Stimulated activated CD4-positive, alpha-beta T cell treated with anti-CD3 and anti-CD28 coated beads, Interleukin-12 subunit alpha, Interleukin-12 subunit beta, amount 100 ng/mL, for 24 hours (primary cell): ENCODE measurements at regions not wholly inside any gene's neighbourhood (a gene's known extent, or its start where the extent isn't known, plus 50 kb on each side); places are given as distances from the start of the nearest gene placed in this dataset.

Experiments
- DNase-seq, 2 experiments: peaks; one replicate each; pipeline ENCODE4 v3.0.0-alpha.2; 2020; ENCODE audit warnings: low read depth in 2 of 2

DNA sequence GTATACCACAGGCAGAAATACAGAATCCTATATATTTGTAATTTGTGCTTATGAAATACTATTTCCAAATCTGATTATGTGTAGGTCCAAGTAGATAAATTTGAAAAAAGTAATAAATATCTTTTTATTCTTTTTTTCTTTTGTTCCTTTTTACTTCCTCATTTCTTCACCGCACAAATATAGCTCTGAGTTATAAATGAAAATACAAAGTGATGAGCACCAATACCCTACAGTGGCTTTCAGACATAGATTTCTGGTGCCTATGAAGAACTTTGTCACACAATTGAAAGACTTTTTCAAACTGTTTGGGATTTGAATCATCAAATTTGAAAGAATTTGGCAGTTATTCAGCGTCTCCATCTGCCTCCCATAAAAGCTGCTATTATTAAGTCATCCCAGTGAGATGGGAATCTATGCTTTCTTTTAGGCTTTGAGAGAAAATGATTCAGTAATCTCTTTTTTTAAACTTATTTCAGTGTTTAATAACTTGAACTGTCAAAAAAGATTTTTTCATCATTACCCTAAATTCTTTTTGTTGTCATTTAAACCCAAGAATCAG is 363.6 kb upstream of the GOLIM4 start:
- DNase-seq, result no peak

- DNase-seq, result no peak
Measured at GRCh38 chr3:168457954-168458539, 362.3 kb upstream of the GOLIM4 start.

- DNase-seq, result no peak
Measured at GRCh38 chr3:168455814-168456213, 360.1 kb upstream of the GOLIM4 start.

GRCh38 chr3:168453623-168454022 is 357.9 kb upstream of the GOLIM4 start:
- no peak for DNase-seq

GRCh38 chr3:168443965-168444364 is 348.2 kb upstream of the GOLIM4 start:
- DNase-seq, result no peak

DNA sequence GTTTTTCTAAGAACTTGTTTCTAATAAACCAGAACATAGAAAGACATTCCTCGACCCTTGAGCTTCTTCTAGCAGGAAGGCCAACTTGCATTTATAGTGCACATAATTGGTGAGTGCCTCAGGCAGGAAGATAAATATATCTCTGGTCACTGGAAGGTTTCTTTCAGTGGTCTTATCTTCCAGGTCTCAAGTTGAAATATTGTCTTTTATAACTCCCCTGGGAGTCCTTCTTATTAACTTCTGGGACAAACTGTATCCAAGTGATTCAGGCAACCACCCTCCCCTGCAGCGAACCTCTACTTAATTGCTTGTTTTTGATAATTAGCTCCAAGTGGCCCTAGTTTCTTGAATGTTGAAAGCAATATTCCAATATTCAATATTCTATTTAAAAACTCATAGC is 346.8 kb upstream of the GOLIM4 start:
- no peak for DNase-seq

DNA sequence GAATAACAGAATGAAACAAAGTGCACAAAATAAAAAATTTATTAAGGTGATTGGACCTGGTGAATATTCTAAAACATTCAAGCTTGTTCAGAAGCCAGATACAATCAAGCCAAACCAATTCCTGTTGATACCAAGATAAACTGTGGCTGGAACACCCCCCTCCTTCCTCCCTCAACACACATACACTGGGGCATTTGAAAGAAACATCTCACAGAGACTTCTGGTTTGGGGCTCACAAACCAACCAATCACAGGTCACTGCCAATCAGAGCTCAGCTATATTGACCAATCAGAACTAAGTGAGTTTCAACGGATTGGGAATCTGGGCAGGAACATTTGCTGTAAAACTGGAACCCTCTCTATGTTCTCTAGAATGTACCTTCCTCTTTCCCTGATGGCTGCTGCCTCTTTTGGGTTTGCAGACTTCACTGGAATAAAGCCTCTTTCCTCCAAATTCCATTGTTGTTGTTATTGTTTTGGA is 340.6 kb upstream of the GOLIM4 start:
- no peak for DNase-seq

GRCh38 chr3:168431491-168431890 is 335.8 kb upstream of the GOLIM4 start:
- DNase-seq, result no peak

GRCh38 chr3:168427835-168428475 is 332.2 kb upstream of the GOLIM4 start:
- DNase-seq, result no peak

DNA sequence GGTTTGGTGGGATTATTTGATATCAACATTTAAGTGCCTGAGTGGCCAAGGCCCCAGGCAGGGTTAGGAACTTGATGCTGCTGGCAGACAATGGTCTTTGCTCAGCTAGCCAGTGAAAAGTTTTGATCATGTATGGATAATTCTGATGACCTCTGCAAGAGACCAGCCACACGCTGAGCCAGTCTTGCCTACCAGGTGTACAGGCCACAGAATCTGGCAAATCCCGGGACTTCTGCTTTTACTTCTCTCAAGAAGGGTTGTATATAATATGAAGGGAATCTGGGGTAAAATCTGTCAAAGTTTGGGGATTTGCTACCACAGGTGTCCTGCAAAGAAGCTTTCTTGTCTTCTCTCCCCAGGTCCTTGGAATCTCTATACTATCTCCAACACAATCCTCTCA is 331.4 kb upstream of the GOLIM4 start:
- DNase-seq, result no peak

DNA sequence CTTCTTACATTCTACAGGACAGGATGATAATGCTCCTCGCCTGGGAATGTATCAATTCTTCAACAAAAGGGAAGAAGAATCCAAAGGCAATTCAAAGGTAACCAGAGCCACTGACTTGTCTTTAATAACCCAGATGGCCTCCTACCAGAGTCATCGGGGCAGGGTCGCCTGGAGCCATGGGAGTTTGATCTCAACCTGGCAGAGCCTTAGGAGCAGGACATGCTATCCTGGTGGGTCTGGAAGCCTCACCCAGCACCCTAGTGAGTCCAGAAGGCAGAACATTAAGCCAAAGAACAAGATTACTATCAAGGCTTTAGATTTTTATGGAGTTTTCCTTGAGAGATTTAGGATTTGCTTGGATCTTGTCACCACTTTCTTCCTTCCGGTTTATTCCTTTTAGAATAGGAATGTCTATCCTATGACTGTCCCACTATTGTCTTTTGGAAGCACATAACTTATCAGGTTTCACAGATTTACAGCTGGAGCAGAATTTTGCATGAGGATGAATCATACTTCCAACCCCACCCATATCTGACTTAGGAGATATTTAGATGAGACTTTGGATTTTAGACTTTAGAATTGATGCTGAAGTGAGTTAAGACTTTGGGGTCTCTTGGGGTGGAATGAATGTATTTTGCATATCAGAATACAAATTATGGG is 330.3 kb upstream of the GOLIM4 start:
- no peak for DNase-seq

DNA sequence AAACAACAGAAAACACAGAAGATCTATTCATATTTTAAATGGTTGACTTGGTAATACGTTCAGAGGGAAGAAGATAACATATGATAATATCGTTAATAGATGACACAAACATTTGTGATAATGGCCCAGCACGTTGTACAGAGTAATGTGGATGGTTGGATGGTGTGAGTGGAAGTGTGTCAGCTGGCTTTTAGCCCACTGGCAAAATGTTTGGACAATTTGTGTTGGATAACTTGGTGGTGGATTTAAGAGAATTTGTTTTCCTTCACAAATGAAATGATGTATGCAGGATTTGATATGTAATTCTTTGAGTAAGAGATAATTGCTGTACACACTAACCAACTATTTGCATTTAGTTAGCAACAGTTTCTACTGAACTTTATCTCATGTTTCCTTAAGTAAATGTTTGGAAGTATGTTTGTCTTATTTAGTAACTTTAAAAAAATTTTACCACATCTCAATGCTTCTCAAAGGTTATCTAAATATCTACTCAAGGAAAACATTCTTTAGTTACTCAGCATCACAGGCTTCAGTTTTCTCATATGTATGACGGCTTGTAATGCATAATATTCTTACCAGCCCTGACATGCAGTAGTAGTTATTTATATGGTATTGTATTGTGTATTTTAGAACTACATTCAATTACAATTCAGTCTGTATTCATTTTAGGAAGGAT is 328.5 kb upstream of the GOLIM4 start:
- DNase-seq, result no peak

GRCh38 chr3:168422843-168423242 is 327.1 kb upstream of the GOLIM4 start:
- no peak for DNase-seq

GRCh38 chr3:168419091-168419490 is 323.4 kb upstream of the GOLIM4 start:
- DNase-seq, result no peak

- DNase-seq, result no peak
Measured at GRCh38 chr3:168417016-168417415, 321.3 kb upstream of the GOLIM4 start.

DNA sequence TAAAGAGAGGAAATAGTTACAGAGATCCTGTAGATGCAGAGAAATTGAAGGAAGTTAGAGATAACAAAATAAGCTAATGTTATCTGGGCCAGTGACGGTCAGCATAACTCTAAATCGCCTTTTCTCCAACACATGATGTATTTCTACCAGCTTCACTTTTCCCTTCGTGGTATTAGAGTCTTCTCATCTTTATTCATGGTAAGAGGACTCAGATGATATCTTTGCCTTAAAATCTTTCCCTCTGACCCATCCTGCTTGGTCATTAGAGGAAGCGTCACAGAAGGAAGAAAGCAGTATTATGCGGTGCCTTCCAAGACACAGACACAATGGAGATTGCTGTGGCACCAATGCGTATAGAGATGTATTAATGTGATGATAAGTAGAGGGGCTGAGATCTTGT is 320.7 kb upstream of the GOLIM4 start:
- no peak for DNase-seq

GRCh38 chr3:168414149-168414548 is 318.4 kb upstream of the GOLIM4 start:
- no peak for DNase-seq

- no peak for DNase-seq
Measured at GRCh38 chr3:168407381-168407780, 311.7 kb upstream of the GOLIM4 start.

- no peak for DNase-seq
Measured at GRCh38 chr3:168405288-168405687, 309.6 kb upstream of the GOLIM4 start.

GRCh38 chr3:168398371-168399025 is 302.8 kb upstream of the GOLIM4 start:
- DNase-seq, result no peak

DNA sequence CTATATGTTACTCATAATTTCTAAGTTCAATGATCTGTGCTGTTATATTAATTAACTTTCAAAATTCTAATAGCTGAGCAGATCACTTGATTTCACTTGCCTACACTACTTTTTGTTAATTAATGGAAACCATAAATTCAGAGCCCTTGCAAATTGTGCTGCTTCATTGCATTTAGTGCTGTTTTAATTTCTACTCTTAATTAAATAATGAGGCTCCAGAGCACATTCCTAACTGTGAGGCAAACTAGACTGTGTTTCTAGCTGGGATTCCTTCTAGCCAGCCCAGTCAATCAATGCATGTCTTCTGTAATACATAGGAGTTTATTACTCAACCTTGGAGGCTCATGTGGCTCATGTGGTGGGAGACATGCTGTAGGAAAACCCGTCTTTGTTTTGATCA is 301.1 kb upstream of the GOLIM4 start:
- DNase-seq, result no peak

DNA sequence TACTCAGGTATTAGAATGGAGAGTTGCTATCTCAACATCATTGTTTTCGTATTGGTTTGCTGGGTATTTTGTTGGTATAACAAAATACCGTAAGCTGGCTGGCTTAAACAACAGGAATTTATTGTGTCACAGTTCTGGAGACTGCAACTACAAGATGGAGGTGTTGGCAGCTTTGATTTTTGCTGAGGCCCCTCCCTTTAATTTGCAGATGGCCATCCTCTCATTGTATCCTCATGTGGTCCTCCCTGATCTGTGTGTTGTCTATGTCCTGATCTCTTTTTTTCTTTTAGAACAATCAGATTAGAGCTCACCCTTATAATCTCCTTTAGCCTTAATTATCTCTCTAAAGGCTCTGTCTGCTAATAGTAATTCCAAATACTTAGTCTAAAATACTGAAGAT is 299.8 kb upstream of the GOLIM4 start:
- no peak for DNase-seq
